ENCODE measurements at regions not wholly inside any gene's neighbourhood (a gene's known extent, or its start where the extent isn't known, plus 50 kb on each side); places are given as distances from the start of the nearest gene placed in this dataset.
A peak's percentile ranks its signal among the peaks of the same experiment; 100 is the strongest.

- Histone ChIP-seq H3K4me1 (peaks cover 11 to 24% (median 18%) of the 10 kb centered on the region in 4 donors), H3K4me3 (no peak overlapping the region), H3K27me3 (no peaks in the 10 kb centered on the region), H3K36me3 (no peaks in the 10 kb centered on the region), H3K9me3 (no peaks in the 10 kb centered on the region), H3K27ac (replicated peaks in 1 of 4) (no peak overlapping the region)
- DNase-seq (ENCODE audit: extremely low spot score) = no peak
- WGBS = 91% methylated on average over 1 of the region's 1 CpG
- TF ChIP-seq CTCF (IDR thresholded peaks at IDR 0.05) (no peak), POLR2AphosphoS5 (IDR thresholded peaks at IDR 0.05) (no peak), POLR2A (IDR thresholded peaks at IDR 0.05; ENCODE audit: low read depth) (no peak), EP300 (IDR thresholded peaks at IDR 0.05) (no peak)
- intact Hi-C loops (cut with DNase I) = no loop called here
These were observed 292.4 kb downstream of the PLPP3 start for GRCh38 chr1:56286956-56287355.

GRCh38 chr1:56286506-56286905 is 292.9 kb downstream of the PLPP3 start:
- intact Hi-C loops (cut with DNase I) = no loop called here
- Histone ChIP-seq H3K9me3 (no peaks in the 10 kb centered on the region), H3K36me3 (no peaks in the 10 kb centered on the region), H3K27ac (replicated peaks in 1 of 4) (no peak overlapping the region), H3K4me1 (peaks cover 6 to 19% (median 14%) of the 10 kb centered on the region in 4 donors), H3K4me3 (no peak overlapping the region), H3K27me3 (no peaks in the 10 kb centered on the region)
- DNase-seq (ENCODE audit: extremely low spot score) = no peak
- no peak for TF ChIP-seq CTCF (IDR thresholded peaks at IDR 0.05)
- no peak for TF ChIP-seq EP300 (IDR thresholded peaks at IDR 0.05)
- no peak for TF ChIP-seq POLR2AphosphoS5 (IDR thresholded peaks at IDR 0.05)
- no peak for TF ChIP-seq POLR2A (IDR thresholded peaks at IDR 0.05; ENCODE audit: low read depth)

GRCh38 chr1:56285554-56286402 is 293.6 kb downstream of the PLPP3 start:
- no peak for DNase-seq (ENCODE audit: extremely low spot score)
- Histone ChIP-seq H3K27ac (replicated peaks in 1 of 4) (peak overlapping the region in 1 of 4 donors; percentile 10), H3K4me3 (no peak overlapping the region), H3K27me3 (no peaks in the 10 kb centered on the region), H3K9me3 (no peaks in the 10 kb centered on the region), H3K4me1 (peaks cover 4 to 18% (median 11%) of the 10 kb centered on the region in 4 donors), H3K36me3 (no peaks in the 10 kb centered on the region)
- intact Hi-C loops (cut with DNase I) = no loop called here
- TF ChIP-seq POLR2A (IDR thresholded peaks at IDR 0.05; ENCODE audit: low read depth) = no peak
- no peak for TF ChIP-seq CTCF (IDR thresholded peaks at IDR 0.05)
- TF ChIP-seq POLR2AphosphoS5 (IDR thresholded peaks at IDR 0.05) = no peak
- no peak for TF ChIP-seq EP300 (IDR thresholded peaks at IDR 0.05)
- 91% methylated on average over 4 of the region's 4 CpGs for WGBS

GRCh38 chr1:56284928-56285327 is 294.4 kb downstream of the PLPP3 start:
- no peaks in the 10 kb centered on the region for H3K9me3 ChIP-seq
- WGBS = 13% methylated on average over 3 of the region's 3 CpGs
- peak overlapping the region in 1 of 4 donors; percentile 10 for H3K27ac ChIP-seq (replicated peaks in 1 of 4)
- no peak for TF ChIP-seq CTCF (IDR thresholded peaks at IDR 0.05)
- TF ChIP-seq POLR2A (IDR thresholded peaks at IDR 0.05; ENCODE audit: low read depth) = no peak
- TF ChIP-seq EP300 (IDR thresholded peaks at IDR 0.05) = no peak
- no peak for TF ChIP-seq POLR2AphosphoS5 (IDR thresholded peaks at IDR 0.05)
- H3K4me1 ChIP-seq = peaks cover 4 to 18% (median 11%) of the 10 kb centered on the region in 4 donors
- intact Hi-C loops (cut with DNase I) = no loop called here
- H3K4me3 ChIP-seq = no peak overlapping the region
- DNase-seq (ENCODE audit: extremely low spot score) = no peak
- H3K36me3 ChIP-seq = no peaks in the 10 kb centered on the region
- H3K27me3 ChIP-seq = no peaks in the 10 kb centered on the region
